HG02943 (cell line): ENCODE measurements at regions not wholly inside any gene's neighbourhood (a gene's known extent, or its start where the extent isn't known, plus 50 kb on each side); places are given as distances from the start of the nearest gene placed in this dataset.
"Not testable (repeated sequence)": the region's sequence is repeated elsewhere in the genome, so short reads cannot be mapped to it uniquely, and the experiment has no call there.

Source experiments
- ATAC-seq: cut with Tn5 transposase; IDR thresholded peaks from one replicate; pipeline ENCODE4 v1.9.1; 2021; ENCODE audit warnings: mild to moderate bottlenecking, low read depth, moderate library complexity; ENCODE audit not compliant: unreplicated experiment

- ATAC-seq: no peak
Observed at GRCh38 chr5:116813356-116813755, 238.7 kb upstream of the SEMA6A start.

- ATAC-seq: no peak
Observed at GRCh38 chr5:116810951-116811350, 236.3 kb upstream of the SEMA6A start.

- no peak for ATAC-seq
Observed at GRCh38 chr5:116806836-116807235, 232.2 kb upstream of the SEMA6A start.

- no peak for ATAC-seq
Observed at GRCh38 chr5:116799401-116799800, 224.8 kb upstream of the SEMA6A start.

GRCh38 chr5:116795189-116795588 lies 220.6 kb upstream of the SEMA6A start:
- ATAC-seq: no peak

GRCh38 chr5:116789522-116789921 lies 214.9 kb upstream of the SEMA6A start:
- ATAC-seq: no peak

- no peak for ATAC-seq
Observed at GRCh38 chr5:116788851-116789403, 214.3 kb upstream of the SEMA6A start.

GRCh38 chr5:116787570-116787969 lies 212.9 kb upstream of the SEMA6A start:
- ATAC-seq: no peak

- no peak for ATAC-seq
Observed at GRCh38 chr5:116785106-116785505, 210.5 kb upstream of the SEMA6A start.

- ATAC-seq: no peak
Observed at GRCh38 chr5:116779846-116780245, 205.2 kb upstream of the SEMA6A start.

GRCh38 chr5:116778651-116779280 lies 204.1 kb upstream of the SEMA6A start:
- ATAC-seq: no peak

- ATAC-seq: peak; percentile 72
Observed at GRCh38 chr5:116778032-116778431, 203.4 kb upstream of the SEMA6A start.

GRCh38 chr5:116773926-116774325 lies 199.3 kb upstream of the SEMA6A start:
- ATAC-seq: no peak

GRCh38 chr5:116772806-116773205 lies 198.2 kb upstream of the SEMA6A start:
- ATAC-seq: no peak

- ATAC-seq: no peak
Observed at GRCh38 chr5:116772152-116772501, 197.5 kb upstream of the SEMA6A start.

- ATAC-seq: no peak
Observed at GRCh38 chr5:116771466-116772151, 197.0 kb upstream of the SEMA6A start.

GRCh38 chr5:116769953-116770352 lies 195.3 kb upstream of the SEMA6A start:
- not testable (repeated sequence) for ATAC-seq

- no peak for ATAC-seq
Observed at GRCh38 chr5:116769470-116769869, 194.8 kb upstream of the SEMA6A start.

- ATAC-seq: no peak
Observed at GRCh38 chr5:116766470-116766947, 191.9 kb upstream of the SEMA6A start.

GRCh38 chr5:116765441-116765840 lies 190.8 kb upstream of the SEMA6A start:
- no peak for ATAC-seq

GRCh38 chr5:116764941-116765340 lies 190.3 kb upstream of the SEMA6A start:
- no peak for ATAC-seq
